SK-N-SH (cell line): ENCODE measurements at regions not wholly inside any gene's neighbourhood (a gene's known extent, or its start where the extent isn't known, plus 50 kb on each side); places are given as distances from the start of the nearest gene placed in this dataset.

ENCODE experiments used
- CTCF ChIA-PET: fragments of 300-600, 350-600 bp; formaldehyde crosslinking; extraction: SDS; loops from one replicate; lab custom pipeline; 2021; lab: Yijun Ruan, JAX
- POLR2A ChIA-PET: fragments of 350-600 bp; sonication (Branson Sonifier 250); formaldehyde crosslinking; extraction: SDS; loops from one replicate; lab custom pipeline; 2020; ENCODE audit warnings: antibody characterized with exemption, inconsistent platforms; lab: Yijun Ruan, JAX
- DNase-seq: peaks from one replicate; pipeline ENCODE4 v3.0.0; 2012
- H2AFZ ChIP-seq: fragments of 200-600 bp; sonication (generic); 2 replicates; pipeline ENCODE4 v1.8.1; 2016; ENCODE audit warnings: antibody characterized with exemption, mild to moderate bottlenecking, low read depth
- H3F3A ChIP-seq: fragments of 200-600 bp; sonication (generic); replicated peaks from 2 replicates; pipeline ENCODE3; 2016; ENCODE audit warnings: antibody characterized with exemption, mild to moderate bottlenecking; ENCODE audit not compliant: insufficient read depth
- H3K27ac ChIP-seq, 2 experiments: fragments of 200-500 bp in 1 of 2; fragments of 200-600 bp in 1 of 2; sonication (Bioruptor generic) in 1 of 2; sonication (generic), shearing (Covaris generic) in 1 of 2; 2 replicates each; pipeline versions ENCODE4 v1.5.1 to v1.6.1; 2014 to 2016; ENCODE audit warnings: low read depth in 2 of 2, inconsistent platforms in 1 of 2, low read length in 1 of 2, mild to moderate bottlenecking in 1 of 2, mixed read lengths in 1 of 2
- H3K27me3 ChIP-seq: fragments of 200-600 bp; sonication (generic), shearing (Covaris generic); 2 replicates; pipeline ENCODE4 v1.6.1; 2016; ENCODE audit warnings: mixed run types; ENCODE audit not compliant: insufficient read depth
- H3K36me3 ChIP-seq, 2 experiments: fragments of 200-500 bp in 1 of 2; fragments of 200-600 bp in 1 of 2; sonication (Bioruptor generic) in 1 of 2; sonication (generic) in 1 of 2; replicated peaks in 1 of 2; 2 replicates each; pipeline versions ENCODE3 to v1.5.1; 2014 to 2016; ENCODE audit warnings: low read length in 1 of 2, mild to moderate bottlenecking in 1 of 2; ENCODE audit not compliant: insufficient read depth in 2 of 2, control insufficient read depth in 1 of 2
- H3K4me1 ChIP-seq, 2 experiments: fragments of 200-500 bp in 1 of 2; fragments of 200-600 bp in 1 of 2; sonication (Bioruptor generic) in 1 of 2; sonication (generic), shearing (Covaris generic) in 1 of 2; 2 replicates each; pipeline versions ENCODE4 v1.5.1 to v1.6.1; 2014 to 2016; ENCODE audit warnings: low read depth in 1 of 2, low read length in 1 of 2, mixed run types in 1 of 2; ENCODE audit not compliant: insufficient read depth in 2 of 2, control insufficient read depth in 1 of 2
- H3K4me2 ChIP-seq: fragments of 200-600 bp; sonication (generic), shearing (Covaris generic); 2 replicates; pipeline ENCODE4 v1.6.1; 2017; ENCODE audit warnings: mixed run types
- H3K4me3 ChIP-seq, 2 experiments: fragments of 200-500 bp in 1 of 2; fragments of 200-600 bp in 1 of 2; sonication (Bioruptor generic) in 1 of 2; sonication (generic), shearing (Covaris generic) in 1 of 2; 2 replicates each; pipeline versions ENCODE4 v1.5.1 to v1.8.1; 2014 to 2016; ENCODE audit warnings: low read depth in 2 of 2, inconsistent platforms in 1 of 2, low read length in 1 of 2, mild to moderate bottlenecking in 1 of 2, mixed read lengths in 1 of 2, moderate library complexity in 1 of 2
- H3K79me2 ChIP-seq: fragments of 200-600 bp; sonication (generic); 2 replicates; pipeline ENCODE4 v1.8.1; 2017; ENCODE audit warnings: mild to moderate bottlenecking; ENCODE audit not compliant: insufficient read depth
- H3K9ac ChIP-seq: fragments of 200-600 bp; sonication (generic); 2 replicates; pipeline ENCODE4 v1.6.1; 2017; ENCODE audit warnings: mixed run types
- H3K9me2 ChIP-seq: fragments of 200-600 bp; sonication (generic); 2 replicates; pipeline ENCODE4 v1.6.1; 2017; ENCODE audit warnings: mixed run types
- H3K9me3 ChIP-seq: fragments of 200-600 bp; sonication (generic); 2 replicates; pipeline ENCODE4 v1.6.1; 2017; ENCODE audit warnings: mixed run types, mild to moderate bottlenecking, moderate library complexity
- H4K20me1 ChIP-seq: fragments of 200-600 bp; sonication (generic); 2 replicates; pipeline ENCODE4 v1.6.1; 2017; ENCODE audit warnings: mild to moderate bottlenecking, mixed run types; ENCODE audit not compliant: insufficient read depth
- CHD2 ChIP-seq: fragments of 150-350 bp; IDR thresholded peaks from 2 replicates; pipeline ENCODE4 v1.6.1; 2018; ENCODE audit warnings: low read length; ENCODE audit not compliant: partially characterized antibody
- CTCF ChIP-seq: fragments of 200-600 bp; sonication (generic); IDR thresholded peaks from 2 replicates; pipeline ENCODE4 v1.6.1; 2017; ENCODE audit warnings: antibody characterized with exemption, mild to moderate bottlenecking, moderate library complexity
- EP300 ChIP-seq, 2 experiments: IDR thresholded peaks; 2 replicates each; pipeline versions ENCODE4 v1.4.0 to v1.6.1; 2012; ENCODE audit warnings: borderline replicate concordance in 1 of 2, low read depth in 1 of 2, low read length in 1 of 2
- FOSL2 ChIP-seq: IDR thresholded peaks from 2 replicates; pipeline ENCODE4 v1.4.0; 2012; ENCODE audit warnings: low read depth, mild to moderate bottlenecking, moderate library complexity, borderline replicate concordance
- FOXJ3 ChIP-seq: sonication (generic); formaldehyde crosslinking; IDR thresholded peaks from 2 replicates; pipeline ENCODE4 v1.5.1; 2020; ENCODE audit warnings: mild to moderate bottlenecking, missing genetic modification reagents
- FOXM1 ChIP-seq: IDR thresholded peaks from 2 replicates; pipeline ENCODE4 v1.4.0; 2012; ENCODE audit warnings: low read depth, mild to moderate bottlenecking
- GABPA ChIP-seq: IDR thresholded peaks from 2 replicates; pipeline ENCODE4 v1.4.0; 2012; ENCODE audit warnings: low read depth, mild to moderate bottlenecking
- GATA2 ChIP-seq: sonication (generic); formaldehyde crosslinking; IDR thresholded peaks from 2 replicates; pipeline ENCODE4 v1.5.0; 2020; ENCODE audit warnings: mild to moderate bottlenecking, missing genetic modification reagents
- IRF3 ChIP-seq: fragments of 150-350 bp; IDR thresholded peaks from 2 replicates; pipeline ENCODE4 v1.6.1; 2016; ENCODE audit warnings: mild to moderate bottlenecking, low read depth, low read length
- JUND ChIP-seq: IDR thresholded peaks from 2 replicates; pipeline ENCODE4 v1.4.0; 2012
- MEF2A ChIP-seq: IDR thresholded peaks from 2 replicates; pipeline ENCODE4 v1.4.0; 2012; ENCODE audit warnings: low read depth, borderline replicate concordance
- MXI1 ChIP-seq: IDR thresholded peaks from 2 replicates; pipeline ENCODE4 v1.6.1; 2012; ENCODE audit warnings: mild to moderate bottlenecking, low read depth, low read length, improper control_type of control experiment
- NFIC ChIP-seq: IDR thresholded peaks from 2 replicates; pipeline ENCODE4 v1.4.0; 2012; ENCODE audit warnings: borderline replicate concordance
- PBX3 ChIP-seq: IDR thresholded peaks from 2 replicates; pipeline ENCODE4; 2012
- RAD21 ChIP-seq: IDR thresholded peaks from 2 replicates; pipeline ENCODE4 v1.6.1; 2012; ENCODE audit warnings: mild to moderate bottlenecking, low read length
- RCOR1 ChIP-seq: fragments of 150-350 bp; IDR thresholded peaks from 2 replicates; pipeline ENCODE4 v1.6.1; 2017; ENCODE audit warnings: antibody characterized with exemption, low read length
- SIN3A ChIP-seq: IDR thresholded peaks from 2 replicates; pipeline ENCODE4 v1.6.1; 2012; ENCODE audit warnings: low read depth, mild to moderate bottlenecking, low read length, moderate library complexity, borderline replicate concordance
- TAF1 ChIP-seq: IDR thresholded peaks from 2 replicates; pipeline ENCODE4 v1.6.1; 2012; ENCODE audit warnings: low read depth, mild to moderate bottlenecking, low read length, moderate library complexity, borderline replicate concordance
- TCF12 ChIP-seq: IDR thresholded peaks from 2 replicates; pipeline ENCODE4 v1.4.0; 2012
- TEAD4 ChIP-seq: IDR thresholded peaks from 2 replicates; pipeline ENCODE4 v1.4.0; 2012; ENCODE audit warnings: mild to moderate bottlenecking, borderline replicate concordance; ENCODE audit not compliant: insufficient read depth
- YY1 ChIP-seq: IDR thresholded peaks from 2 replicates; pipeline ENCODE4 v1.4.0; 2012; ENCODE audit warnings: low read depth, mild to moderate bottlenecking
- WGBS: methylation state at CpG from one replicate; pipeline ENCODE4 v1.1.6; 2017; ENCODE audit warnings: low lambda C conversion rate; 5-methylcytosine and 5-hydroxymethylcytosine counted together
- TF ChIP-seq, protein P1 (sequence below): IDR thresholded peaks from 2 replicates; pipeline ENCODE4 v1.4.0; 2012; ENCODE audit warnings: low read depth, borderline replicate concordance

GRCh38 chr14:71204231-71204630, 297.0 kb downstream of the PCNX1 start:
- 62% methylated on average over 2 of the region's 2 CpGs for whole genome bisulfite sequencing
- no peaks in the 10 kb centered on the region for H3K79me2 ChIP-seq
- no peaks in the 10 kb centered on the region for H3K9me2 ChIP-seq
- no peak for TF ChIP-seq TAF1
- TF ChIP-seq FOXJ3 (CRISPR knock-in tag), result no peak
- no peak for TF ChIP-seq RAD21
- no peak for TF ChIP-seq SIN3A
- TF ChIP-seq RCOR1, result no peak
- no peak for TF ChIP-seq TCF12
- no peak for TF ChIP-seq FOSL2
- no peak for TF ChIP-seq NFIC
- no peak for TF ChIP-seq JUND
- no peak for TF ChIP-seq YY1
- TF ChIP-seq FOXM1, result no peak
- TF ChIP-seq CTCF, result no peak
- TF ChIP-seq MEF2A, result no peak
- TF ChIP-seq EP300 (IDR thresholded peaks at IDR 0.05; ENCODE audit: borderline replicate concordance in 1 of 2, low read depth in 1 of 2, low read length in 1 of 2), result no peak
- no peak for TF ChIP-seq IRF3
- no peaks in the 10 kb centered on the region for H3F3A ChIP-seq
- DNase-seq, result no peak
- H3K4me3 ChIP-seq, result no peak overlapping the region
- H3K27ac ChIP-seq, result no peak overlapping the region
- ChIA-PET CTCF (no interaction called here), POLR2A (no interaction called here)
- H3K4me2 ChIP-seq, result no peak overlapping the region
- H2AFZ ChIP-seq, result no peak overlapping the region
- no peaks in the 10 kb centered on the region for H3K9me3 ChIP-seq
- H3K4me1 ChIP-seq, result peaks cover 0 to 8% of the 10 kb centered on the region in 2 experiments; a peak in 1 of 4 replicates
- H3K9ac ChIP-seq, result no peak overlapping the region
- H4K20me1 ChIP-seq, result no peaks in the 10 kb centered on the region
- H3K36me3 ChIP-seq, result no peaks in the 10 kb centered on the region
- H3K27me3 ChIP-seq, result no peaks in the 10 kb centered on the region

GRCh38 chr14:71204768-71205167, 297.5 kb downstream of the PCNX1 start:
- DNase-seq, result no peak
- Histone ChIP-seq H3K4me1 (peaks cover 0 to 9% of the 10 kb centered on the region in 2 experiments; a peak in 1 of 4 replicates), H4K20me1 (no peaks in the 10 kb centered on the region), H3K36me3 (no peaks in the 10 kb centered on the region), H3K9me3 (no peaks in the 10 kb centered on the region), H2AFZ (no peak overlapping the region), H3K79me2 (no peaks in the 10 kb centered on the region), H3K27ac (no peak overlapping the region), H3K9me2 (no peaks in the 10 kb centered on the region), H3K9ac (no peak overlapping the region), H3K4me2 (no peak overlapping the region), H3K4me3 (no peak overlapping the region), H3F3A (no peaks in the 10 kb centered on the region), H3K27me3 (no peaks in the 10 kb centered on the region)
- TF ChIP-seq, protein P1, sequence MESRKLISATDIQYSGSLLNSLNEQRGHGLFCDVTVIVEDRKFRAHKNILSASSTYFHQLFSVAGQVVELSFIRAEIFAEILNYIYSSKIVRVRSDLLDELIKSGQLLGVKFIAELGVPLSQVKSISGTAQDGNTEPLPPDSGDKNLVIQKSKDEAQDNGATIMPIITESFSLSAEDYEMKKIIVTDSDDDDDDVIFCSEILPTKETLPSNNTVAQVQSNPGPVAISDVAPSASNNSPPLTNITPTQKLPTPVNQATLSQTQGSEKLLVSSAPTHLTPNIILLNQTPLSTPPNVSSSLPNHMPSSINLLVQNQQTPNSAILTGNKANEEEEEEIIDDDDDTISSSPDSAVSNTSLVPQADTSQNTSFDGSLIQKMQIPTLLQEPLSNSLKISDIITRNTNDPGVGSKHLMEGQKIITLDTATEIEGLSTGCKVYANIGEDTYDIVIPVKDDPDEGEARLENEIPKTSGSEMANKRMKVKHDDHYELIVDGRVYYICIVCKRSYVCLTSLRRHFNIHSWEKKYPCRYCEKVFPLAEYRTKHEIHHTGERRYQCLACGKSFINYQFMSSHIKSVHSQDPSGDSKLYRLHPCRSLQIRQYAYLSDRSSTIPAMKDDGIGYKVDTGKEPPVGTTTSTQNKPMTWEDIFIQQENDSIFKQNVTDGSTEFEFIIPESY, result no peak
- TF ChIP-seq CTCF (no peak), TAF1 (no peak), GATA2 (CRISPR knock-in tag) (no peak), MXI1 (no peak), YY1 (no peak), NFIC (no peak), CHD2 (no peak), GABPA (no peak), FOXM1 (no peak), PBX3 (no peak), TEAD4 (no peak), TCF12 (no peak)
- no CpG with 5 or more reads among the region's 1 CpG for WGBS
- CTCF ChIA-PET, result no interaction called here
- POLR2A ChIA-PET, result no interaction called here
